ENCODE measurements at regions not wholly inside any gene's neighbourhood (a gene's known extent, or its start where the extent isn't known, plus 50 kb on each side); places are given as distances from the start of the nearest gene placed in this dataset.

- peak overlapping the region in 1 of 4 donors; percentile 24 for H3K27ac ChIP-seq
- H3K9me3 ChIP-seq = no peaks in the 10 kb centered on the region
- TF ChIP-seq POLR2A (IDR thresholded peaks at IDR 0.05) (no peak), CTCF (IDR thresholded peaks at IDR 0.05) (no peak), EP300 (IDR thresholded peaks at IDR 0.05) (no peak)
- no peak for DNase-seq (ENCODE audit: low spot score in 2 of 2)
- no peaks in the 10 kb centered on the region for H3K36me3 ChIP-seq
- WGBS, 2 donors = 9 to 18% methylated on average over 26 to 27 of the region's 79 CpGs
- H3K4me3 ChIP-seq = peak overlapping the region; percentile 12 to 56 (median 32)
- H3K27me3 ChIP-seq = peaks cover 0 to 12% of the 10 kb centered on the region in 2 donors
- peaks cover 0 to 29% (median 0%) of the 10 kb centered on the region in 4 donors for H3K4me1 ChIP-seq
Observed at GRCh38 chr3:64445109-64445943, 220.1 kb upstream of the PRICKLE2 start.

- H3K27ac ChIP-seq = peak overlapping the region in 1 of 4 donors; percentile 24
- H3K36me3 ChIP-seq = no peaks in the 10 kb centered on the region
- 19 to 27% methylated on average over 19 to 24 of the region's 29 CpGs for WGBS, 2 donors
- H3K9me3 ChIP-seq = no peaks in the 10 kb centered on the region
- peak overlapping the region; percentile 12 to 56 (median 24) for H3K4me3 ChIP-seq
- no peak for DNase-seq (ENCODE audit: low spot score in 2 of 2)
- no peak for TF ChIP-seq POLR2A (IDR thresholded peaks at IDR 0.05)
- TF ChIP-seq CTCF (IDR thresholded peaks at IDR 0.05) = no peak
- no peak for TF ChIP-seq EP300 (IDR thresholded peaks at IDR 0.05)
- H3K27me3 ChIP-seq = peaks cover 0 to 12% of the 10 kb centered on the region in 2 donors
- H3K4me1 ChIP-seq = peaks cover 0 to 32% (median 0%) of the 10 kb centered on the region in 4 donors
Observed at GRCh38 chr3:64444490-64445108, 219.3 kb upstream of the PRICKLE2 start.

GRCh38 chr3:64443546-64444381 is 218.5 kb upstream of the PRICKLE2 start:
- peak in 1 of 2 donors; percentile 14 for DNase-seq (ENCODE audit: low spot score in 2 of 2)

GRCh38 chr3:64441861-64442260 is 216.6 kb upstream of the PRICKLE2 start:
- Histone ChIP-seq H3K4me3 (no peak overlapping the region), H3K4me1 (peaks cover 0 to 32% (median 0%) of the 10 kb centered on the region in 4 donors), H3K27ac (no peak overlapping the region), H3K36me3 (no peaks in the 10 kb centered on the region), H3K27me3 (peaks cover 0 to 17% of the 10 kb centered on the region in 2 donors), H3K9me3 (no peaks in the 10 kb centered on the region)
- DNase-seq (ENCODE audit: low spot score in 2 of 2) = no peak
- TF ChIP-seq CTCF (IDR thresholded peaks at IDR 0.05) (no peak), EP300 (IDR thresholded peaks at IDR 0.05) (no peak), POLR2A (IDR thresholded peaks at IDR 0.05) (no peak)
- WGBS, 2 donors = 53 to 59% methylated on average over 6 of the region's 6 CpGs

More at GRCh38 chr3:64443546-64444381, 218.5 kb upstream of the PRICKLE2 start:
- no peak overlapping the region for H3K4me3 ChIP-seq
- no peaks in the 10 kb centered on the region for H3K9me3 ChIP-seq
- no peaks in the 10 kb centered on the region for H3K36me3 ChIP-seq
- peaks cover 0 to 32% (median 0%) of the 10 kb centered on the region in 4 donors for H3K4me1 ChIP-seq
- peaks cover 0 to 17% of the 10 kb centered on the region in 2 donors for H3K27me3 ChIP-seq
- 57 to 66% methylated on average over 16 of the region's 16 CpGs for WGBS, 2 donors
- no peak overlapping the region for H3K27ac ChIP-seq
- TF ChIP-seq POLR2A (IDR thresholded peaks at IDR 0.05) (no peak), EP300 (IDR thresholded peaks at IDR 0.05) (no peak), CTCF (IDR thresholded peaks at IDR 0.05) (no peak)

Measured in tibial nerve (tissue), 4 donors.